HuH-7 (cell line): ENCODE measurements at regions not wholly inside any gene's neighbourhood (a gene's known extent, or its start where the extent isn't known, plus 50 kb on each side); places are given as distances from the start of the nearest gene placed in this dataset.

Experiments
- DNase-seq: peaks from one replicate; pipeline ENCODE4 v3.0.0; 2011; ENCODE audit warnings: low spot score

GRCh38 chr12:111110556-111110955 lies 190.2 kb upstream of the MYL2 start:
- DNase-seq: no peak

- DNase-seq: no peak
Measured at GRCh38 chr12:111108726-111109125, 188.3 kb upstream of the MYL2 start.

DNA sequence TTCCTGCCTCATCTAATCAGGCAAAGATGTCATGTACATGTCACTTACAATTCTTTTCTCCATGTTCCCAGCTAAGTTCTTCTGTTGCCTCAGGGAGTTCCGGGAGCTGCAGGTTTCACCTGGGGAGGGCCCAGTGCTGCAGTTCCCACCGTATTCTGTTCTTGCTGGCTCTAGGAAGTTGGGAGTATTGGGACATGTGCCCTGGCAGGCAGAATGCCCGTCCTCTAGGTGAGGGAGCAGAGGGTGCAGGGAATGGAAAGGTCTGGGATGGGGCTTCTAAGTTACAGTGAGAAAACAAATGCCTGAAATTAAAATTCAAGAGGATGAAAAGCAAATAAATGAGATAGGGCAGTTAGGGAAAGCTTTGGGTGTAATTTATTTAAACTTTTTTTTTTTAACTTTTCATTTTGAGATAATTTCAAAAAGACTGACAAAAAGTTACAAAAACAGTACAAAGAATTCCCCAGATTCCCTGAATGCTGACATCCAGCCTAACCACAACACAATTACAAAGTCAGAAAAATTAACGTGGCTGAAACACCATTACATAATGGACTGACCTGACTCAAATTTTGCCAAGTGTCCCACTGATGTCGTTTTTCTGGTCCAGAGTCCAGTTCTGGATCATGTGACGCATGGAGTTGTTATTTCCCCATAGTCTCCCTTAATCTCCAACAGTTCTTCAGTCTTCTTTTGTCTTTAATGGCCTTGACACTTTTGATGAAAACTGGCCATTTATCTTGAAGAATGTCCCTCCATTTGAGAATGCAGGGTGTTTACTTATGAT lies 187.2 kb upstream of the MYL2 start:
- DNase-seq: no peak

- no peak for DNase-seq
Measured at GRCh38 chr12:111105294-111105693, 184.9 kb upstream of the MYL2 start.

- DNase-seq: no peak
Measured at GRCh38 chr12:111103583-111103982, 183.2 kb upstream of the MYL2 start.

DNA sequence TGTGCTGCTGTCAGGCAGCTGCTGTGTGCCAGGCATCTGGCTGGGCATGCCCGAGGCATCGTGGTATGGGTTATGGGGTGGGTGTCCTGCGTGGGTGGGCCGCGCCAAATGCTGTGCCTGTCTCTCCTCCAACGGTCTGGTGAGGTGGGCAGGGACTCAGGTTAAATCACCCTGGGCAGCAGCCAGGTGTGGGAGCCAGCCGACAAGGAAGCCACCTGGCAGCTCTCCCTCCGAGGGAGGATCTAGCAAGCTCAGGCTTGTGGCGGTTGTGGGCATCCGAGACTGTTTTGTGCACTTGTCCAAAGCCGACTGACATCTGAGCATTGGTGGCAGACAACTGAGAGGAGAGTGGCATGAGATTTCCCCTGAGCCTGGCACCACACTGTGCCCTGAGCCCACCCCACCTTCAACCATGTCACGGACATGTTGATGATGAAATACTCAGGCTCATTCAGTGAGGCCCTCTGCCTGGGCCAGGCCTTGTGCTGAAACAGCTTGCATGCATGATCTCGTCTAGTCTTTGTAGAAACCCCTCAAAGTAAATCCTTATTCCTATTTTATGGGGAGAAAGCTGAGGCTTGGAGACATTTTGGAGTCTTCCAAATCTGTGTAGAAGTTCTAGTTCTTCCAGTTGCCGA lies 181.8 kb upstream of the MYL2 start:
- no peak for DNase-seq

DNA sequence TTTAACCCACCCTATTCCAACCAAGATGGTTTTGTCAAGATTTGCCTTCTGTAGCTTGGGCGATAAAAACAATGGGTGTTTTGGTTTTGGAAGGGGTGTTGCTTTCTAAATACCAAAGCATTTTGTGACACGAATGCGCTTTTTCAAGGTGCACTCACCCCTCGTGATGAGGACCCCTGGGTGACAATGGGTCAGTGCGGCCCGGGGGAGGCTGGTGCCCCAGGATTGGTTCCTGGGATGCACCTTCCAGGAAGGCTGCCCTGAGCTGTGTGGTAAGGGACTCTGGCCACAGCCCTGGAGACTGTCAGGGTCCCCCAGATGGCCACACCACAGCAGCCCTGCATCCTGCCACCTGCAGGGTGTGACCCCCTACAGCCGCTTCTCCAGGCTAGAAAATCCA lies 180.6 kb upstream of the MYL2 start:
- DNase-seq: no peak

GRCh38 chr12:111100554-111100953 lies 180.2 kb upstream of the MYL2 start:
- DNase-seq: no peak

DNA sequence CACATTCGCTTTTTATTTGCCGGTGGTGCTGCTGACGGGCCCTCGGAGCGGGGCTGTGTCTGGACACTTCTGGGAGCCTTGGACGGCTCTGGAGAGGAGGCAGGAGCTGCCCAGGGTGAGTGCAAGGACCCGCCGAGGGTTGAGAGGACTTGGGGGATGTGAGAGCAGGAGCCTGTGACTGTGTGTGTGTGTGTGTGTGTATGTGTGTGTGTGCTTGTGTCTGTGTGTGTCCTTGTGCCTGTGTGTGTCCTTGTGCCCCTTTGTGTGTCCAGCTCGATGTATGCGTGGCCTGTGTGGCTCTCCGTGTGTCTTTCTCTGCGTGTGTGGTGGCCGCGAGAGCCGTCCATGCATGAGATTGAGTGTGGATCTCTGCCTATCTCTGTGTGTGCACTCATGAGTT lies 179.6 kb upstream of the MYL2 start:
- DNase-seq: no peak

DNA sequence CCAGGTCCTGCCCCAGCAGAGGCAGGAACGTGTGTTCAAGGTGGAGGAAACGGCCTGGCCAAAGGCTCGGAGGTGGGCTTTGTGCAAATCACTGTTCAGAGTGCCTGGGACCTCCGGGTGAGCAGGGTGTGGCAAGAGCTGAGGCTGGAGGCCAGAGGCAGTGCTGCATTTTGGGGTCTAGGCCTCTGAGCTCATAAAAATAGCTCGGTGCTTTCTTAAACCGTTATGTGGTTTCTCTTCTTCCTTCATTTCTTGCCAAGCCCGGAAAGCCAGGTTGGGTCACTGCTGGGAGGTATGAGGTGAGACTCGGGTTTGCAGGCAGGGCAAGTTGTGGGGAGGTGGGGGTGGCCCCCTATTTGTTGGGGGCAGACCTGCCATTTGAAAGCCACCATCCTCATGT lies 178.8 kb upstream of the MYL2 start:
- no peak for DNase-seq

- no peak for DNase-seq
Measured at GRCh38 chr12:111094157-111095010, 174.0 kb upstream of the MYL2 start.

DNA sequence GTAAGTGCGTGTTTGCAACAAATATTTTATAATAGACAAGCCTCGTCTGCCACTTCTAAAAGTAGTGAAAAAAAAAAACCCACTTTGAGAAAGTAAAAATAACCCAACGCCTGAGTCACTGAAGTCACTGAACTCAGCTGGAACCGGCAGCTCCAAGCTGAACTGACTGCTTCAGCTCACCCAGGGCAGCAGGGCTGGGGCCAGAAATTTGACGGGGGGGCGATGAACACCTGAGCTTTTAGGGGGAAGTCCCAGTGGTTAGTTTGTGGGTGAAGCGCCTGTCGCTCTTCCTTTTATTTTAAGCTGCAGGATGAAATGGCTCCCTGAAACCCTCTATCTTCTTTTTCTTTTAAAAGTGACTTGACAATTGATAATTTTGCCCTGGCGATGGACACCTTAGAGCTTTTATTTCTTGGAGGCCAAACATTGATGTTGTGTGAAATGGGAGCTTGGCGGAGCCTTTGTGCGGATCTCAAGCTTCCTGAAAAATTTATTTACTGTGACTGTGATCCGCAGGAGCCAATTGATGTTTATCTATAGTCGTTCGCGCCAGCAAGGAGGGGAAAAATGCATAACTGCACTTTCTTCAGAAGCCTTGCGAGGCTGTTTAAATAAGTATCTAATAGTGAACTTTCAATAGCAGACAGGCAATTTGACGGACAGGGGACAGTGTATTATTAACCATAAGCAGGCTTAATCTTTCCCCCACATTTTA lies 173.2 kb upstream of the MYL2 start:
- no peak for DNase-seq

GRCh38 chr12:111091051-111091450 lies 170.7 kb upstream of the MYL2 start:
- no peak for DNase-seq

GRCh38 chr12:111089616-111090015 lies 169.2 kb upstream of the MYL2 start:
- no peak for DNase-seq

DNA sequence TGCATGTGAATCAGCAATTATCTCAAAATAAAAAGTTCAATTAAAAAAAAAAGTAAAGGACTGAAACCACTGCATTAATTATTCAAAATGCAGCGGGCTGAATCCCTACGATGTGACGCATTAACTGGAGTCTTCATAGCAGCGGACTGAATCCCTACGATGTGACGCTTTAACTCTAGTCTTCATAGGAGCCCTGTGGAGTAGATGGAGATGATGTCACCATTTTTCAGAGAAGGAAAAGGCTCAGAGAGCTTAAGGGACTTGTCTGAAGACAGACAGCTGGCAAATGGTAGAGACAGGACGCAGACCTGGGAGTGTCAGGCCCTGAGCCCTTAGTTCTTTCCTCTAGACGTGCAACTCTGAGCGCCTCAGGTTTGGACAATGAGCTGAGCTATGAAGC lies 168.0 kb upstream of the MYL2 start:
- DNase-seq: no peak

- DNase-seq: no peak
Measured at GRCh38 chr12:111086947-111087700, 166.7 kb upstream of the MYL2 start.

DNA sequence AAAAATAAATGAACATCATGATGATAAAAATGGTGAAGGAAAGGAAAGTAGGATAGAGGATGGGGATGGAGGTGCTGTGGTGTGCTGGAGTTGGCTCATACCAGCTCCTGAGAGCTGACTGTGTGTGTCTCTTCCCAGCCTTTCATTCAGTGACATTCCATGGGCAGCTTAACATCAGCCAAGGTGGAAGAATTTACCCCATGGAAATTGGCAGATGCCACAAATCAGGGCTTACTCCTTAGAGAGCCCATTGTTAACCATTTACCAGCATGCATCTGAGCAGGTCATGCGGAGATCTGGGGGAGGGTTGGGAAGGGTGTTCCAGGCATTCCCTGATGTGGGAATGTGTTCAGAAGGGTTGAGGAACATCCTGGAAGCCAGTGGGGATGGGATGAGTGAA lies 164.7 kb upstream of the MYL2 start:
- no peak for DNase-seq

- no peak for DNase-seq
Measured at GRCh38 chr12:111084605-111085004, 164.2 kb upstream of the MYL2 start.

GRCh38 chr12:111084158-111084557 lies 163.8 kb upstream of the MYL2 start:
- DNase-seq: no peak

DNA sequence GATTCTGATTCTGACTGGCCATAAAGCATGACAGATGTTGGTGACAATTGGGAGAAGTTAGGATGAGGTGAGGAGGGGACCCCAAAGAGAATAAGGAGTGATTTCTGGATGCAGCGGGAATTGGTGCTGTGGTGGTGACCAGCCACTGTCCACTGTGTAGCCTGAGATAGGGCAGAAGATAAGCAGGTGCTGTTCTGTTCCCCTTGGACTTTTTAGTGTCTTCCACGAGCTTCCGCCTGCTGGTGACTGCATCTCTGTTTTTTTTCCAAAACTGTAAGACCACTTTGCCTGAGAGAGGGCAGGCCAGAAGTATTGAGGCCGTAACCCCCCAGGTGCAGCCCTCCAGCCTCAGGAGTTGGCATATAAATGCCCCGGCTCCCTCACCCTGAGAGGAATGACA lies 161.2 kb upstream of the MYL2 start:
- no peak for DNase-seq

DNA sequence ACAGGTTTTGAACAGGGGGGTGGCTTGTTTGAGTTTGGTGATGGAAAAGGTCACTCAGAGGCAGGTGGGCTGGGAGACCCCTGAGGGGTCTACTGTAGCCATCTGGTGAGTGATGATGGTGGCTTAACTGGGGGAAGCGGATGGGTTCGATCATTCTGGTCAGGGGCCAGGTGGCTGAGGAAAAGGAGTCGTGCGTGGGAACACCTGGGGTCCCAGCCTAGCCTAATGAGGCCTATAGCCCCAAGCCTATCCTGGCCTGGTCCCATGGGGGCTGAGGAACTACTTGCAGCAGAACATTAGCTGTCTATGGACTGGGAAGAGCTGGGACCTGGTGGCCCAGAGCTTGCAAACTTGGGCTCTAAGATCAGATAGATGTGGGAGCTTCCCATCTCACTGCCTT lies 158.4 kb upstream of the MYL2 start:
- DNase-seq: no peak
